ENCODE measurements at regions not wholly inside any gene's neighbourhood (a gene's known extent, or its start where the extent isn't known, plus 50 kb on each side); places are given as distances from the start of the nearest gene placed in this dataset.

GRCh38 chr12:17884581-17884980 lies 205.4 kb downstream of the RERGL start:
- TF ChIP-seq POLR2A (IDR thresholded peaks at IDR 0.05; ENCODE audit: control extremely low read depth in 1 of 2, low read depth in 2 of 2, low read length in 2 of 2) (no peak), CHD1 (IDR thresholded peaks at IDR 0.05; ENCODE audit: low read depth, low read length) (no peak), MAX (IDR thresholded peaks at IDR 0.05) (no peak), CTCF (IDR thresholded peaks at IDR 0.05; ENCODE audit: control extremely low read depth in 1 of 3, insufficient read depth in 1 of 3, low read depth in 1 of 3, low read length in 3 of 3) (no peak), GABPA (IDR thresholded peaks at IDR 0.05; ENCODE audit: borderline replicate concordance, insufficient read depth, low read length) (no peak), HDAC6 (IDR thresholded peaks at IDR 0.05; ENCODE audit: low read depth, low read length) (no peak), SUZ12 (IDR thresholded peaks at IDR 0.05; ENCODE audit: low read length) (no peak), CEBPB (IDR thresholded peaks at IDR 0.05; ENCODE audit: low read depth, low read length) (no peak), EP300 (IDR thresholded peaks at IDR 0.05; ENCODE audit: borderline replicate concordance in 1 of 2, low read depth in 2 of 2, low read length in 2 of 2) (no peak), RAD21 (IDR thresholded peaks at IDR 0.05 in 1 of 2, conservative IDR thresholded peaks at IDR 0.05 in 1 of 2; ENCODE audit: low read depth in 2 of 2, low read length in 2 of 2) (no peak), EZH2 (IDR thresholded peaks at IDR 0.05; ENCODE audit: low read depth, low read length, severe bottlenecking) (no peak), JUND (IDR thresholded peaks at IDR 0.05; ENCODE audit: low read length) (no peak)
- TF ChIP-seq, protein P1, sequence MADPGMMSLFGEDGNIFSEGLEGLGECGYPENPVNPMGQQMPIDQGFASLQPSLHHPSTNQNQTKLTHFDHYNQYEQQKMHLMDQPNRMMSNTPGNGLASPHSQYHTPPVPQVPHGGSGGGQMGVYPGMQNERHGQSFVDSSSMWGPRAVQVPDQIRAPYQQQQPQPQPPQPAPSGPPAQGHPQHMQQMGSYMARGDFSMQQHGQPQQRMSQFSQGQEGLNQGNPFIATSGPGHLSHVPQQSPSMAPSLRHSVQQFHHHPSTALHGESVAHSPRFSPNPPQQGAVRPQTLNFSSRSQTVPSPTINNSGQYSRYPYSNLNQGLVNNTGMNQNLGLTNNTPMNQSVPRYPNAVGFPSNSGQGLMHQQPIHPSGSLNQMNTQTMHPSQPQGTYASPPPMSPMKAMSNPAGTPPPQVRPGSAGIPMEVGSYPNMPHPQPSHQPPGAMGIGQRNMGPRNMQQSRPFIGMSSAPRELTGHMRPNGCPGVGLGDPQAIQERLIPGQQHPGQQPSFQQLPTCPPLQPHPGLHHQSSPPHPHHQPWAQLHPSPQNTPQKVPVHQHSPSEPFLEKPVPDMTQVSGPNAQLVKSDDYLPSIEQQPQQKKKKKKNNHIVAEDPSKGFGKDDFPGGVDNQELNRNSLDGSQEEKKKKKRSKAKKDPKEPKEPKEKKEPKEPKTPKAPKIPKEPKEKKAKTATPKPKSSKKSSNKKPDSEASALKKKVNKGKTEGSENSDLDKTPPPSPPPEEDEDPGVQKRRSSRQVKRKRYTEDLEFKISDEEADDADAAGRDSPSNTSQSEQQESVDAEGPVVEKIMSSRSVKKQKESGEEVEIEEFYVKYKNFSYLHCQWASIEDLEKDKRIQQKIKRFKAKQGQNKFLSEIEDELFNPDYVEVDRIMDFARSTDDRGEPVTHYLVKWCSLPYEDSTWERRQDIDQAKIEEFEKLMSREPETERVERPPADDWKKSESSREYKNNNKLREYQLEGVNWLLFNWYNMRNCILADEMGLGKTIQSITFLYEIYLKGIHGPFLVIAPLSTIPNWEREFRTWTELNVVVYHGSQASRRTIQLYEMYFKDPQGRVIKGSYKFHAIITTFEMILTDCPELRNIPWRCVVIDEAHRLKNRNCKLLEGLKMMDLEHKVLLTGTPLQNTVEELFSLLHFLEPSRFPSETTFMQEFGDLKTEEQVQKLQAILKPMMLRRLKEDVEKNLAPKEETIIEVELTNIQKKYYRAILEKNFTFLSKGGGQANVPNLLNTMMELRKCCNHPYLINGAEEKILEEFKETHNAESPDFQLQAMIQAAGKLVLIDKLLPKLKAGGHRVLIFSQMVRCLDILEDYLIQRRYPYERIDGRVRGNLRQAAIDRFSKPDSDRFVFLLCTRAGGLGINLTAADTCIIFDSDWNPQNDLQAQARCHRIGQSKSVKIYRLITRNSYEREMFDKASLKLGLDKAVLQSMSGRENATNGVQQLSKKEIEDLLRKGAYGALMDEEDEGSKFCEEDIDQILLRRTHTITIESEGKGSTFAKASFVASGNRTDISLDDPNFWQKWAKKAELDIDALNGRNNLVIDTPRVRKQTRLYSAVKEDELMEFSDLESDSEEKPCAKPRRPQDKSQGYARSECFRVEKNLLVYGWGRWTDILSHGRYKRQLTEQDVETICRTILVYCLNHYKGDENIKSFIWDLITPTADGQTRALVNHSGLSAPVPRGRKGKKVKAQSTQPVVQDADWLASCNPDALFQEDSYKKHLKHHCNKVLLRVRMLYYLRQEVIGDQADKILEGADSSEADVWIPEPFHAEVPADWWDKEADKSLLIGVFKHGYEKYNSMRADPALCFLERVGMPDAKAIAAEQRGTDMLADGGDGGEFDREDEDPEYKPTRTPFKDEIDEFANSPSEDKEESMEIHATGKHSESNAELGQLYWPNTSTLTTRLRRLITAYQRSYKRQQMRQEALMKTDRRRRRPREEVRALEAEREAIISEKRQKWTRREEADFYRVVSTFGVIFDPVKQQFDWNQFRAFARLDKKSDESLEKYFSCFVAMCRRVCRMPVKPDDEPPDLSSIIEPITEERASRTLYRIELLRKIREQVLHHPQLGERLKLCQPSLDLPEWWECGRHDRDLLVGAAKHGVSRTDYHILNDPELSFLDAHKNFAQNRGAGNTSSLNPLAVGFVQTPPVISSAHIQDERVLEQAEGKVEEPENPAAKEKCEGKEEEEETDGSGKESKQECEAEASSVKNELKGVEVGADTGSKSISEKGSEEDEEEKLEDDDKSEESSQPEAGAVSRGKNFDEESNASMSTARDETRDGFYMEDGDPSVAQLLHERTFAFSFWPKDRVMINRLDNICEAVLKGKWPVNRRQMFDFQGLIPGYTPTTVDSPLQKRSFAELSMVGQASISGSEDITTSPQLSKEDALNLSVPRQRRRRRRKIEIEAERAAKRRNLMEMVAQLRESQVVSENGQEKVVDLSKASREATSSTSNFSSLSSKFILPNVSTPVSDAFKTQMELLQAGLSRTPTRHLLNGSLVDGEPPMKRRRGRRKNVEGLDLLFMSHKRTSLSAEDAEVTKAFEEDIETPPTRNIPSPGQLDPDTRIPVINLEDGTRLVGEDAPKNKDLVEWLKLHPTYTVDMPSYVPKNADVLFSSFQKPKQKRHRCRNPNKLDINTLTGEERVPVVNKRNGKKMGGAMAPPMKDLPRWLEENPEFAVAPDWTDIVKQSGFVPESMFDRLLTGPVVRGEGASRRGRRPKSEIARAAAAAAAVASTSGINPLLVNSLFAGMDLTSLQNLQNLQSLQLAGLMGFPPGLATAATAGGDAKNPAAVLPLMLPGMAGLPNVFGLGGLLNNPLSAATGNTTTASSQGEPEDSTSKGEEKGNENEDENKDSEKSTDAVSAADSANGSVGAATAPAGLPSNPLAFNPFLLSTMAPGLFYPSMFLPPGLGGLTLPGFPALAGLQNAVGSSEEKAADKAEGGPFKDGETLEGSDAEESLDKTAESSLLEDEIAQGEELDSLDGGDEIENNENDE (IDR thresholded peaks at IDR 0.05; ENCODE audit: insufficient replicate concordance, low read length): no peak

All from H1 (cell line).